NCI-H526 treated with DMSO at 0.1 percent for 48 hours (cell line): ENCODE measurements at regions not wholly inside any gene's neighbourhood (a gene's known extent, or its start where the extent isn't known, plus 50 kb on each side); places are given as distances from the start of the nearest gene placed in this dataset.

Experiments used
- DNase-seq: peaks from one replicate; lab custom pipeline; 2025; lab: John Stamatoyannopoulos, UW

GRCh38 chr2:7594211-7594610 lies 677.0 kb downstream of the RNF144A start:
- no peak for DNase-seq

DNA sequence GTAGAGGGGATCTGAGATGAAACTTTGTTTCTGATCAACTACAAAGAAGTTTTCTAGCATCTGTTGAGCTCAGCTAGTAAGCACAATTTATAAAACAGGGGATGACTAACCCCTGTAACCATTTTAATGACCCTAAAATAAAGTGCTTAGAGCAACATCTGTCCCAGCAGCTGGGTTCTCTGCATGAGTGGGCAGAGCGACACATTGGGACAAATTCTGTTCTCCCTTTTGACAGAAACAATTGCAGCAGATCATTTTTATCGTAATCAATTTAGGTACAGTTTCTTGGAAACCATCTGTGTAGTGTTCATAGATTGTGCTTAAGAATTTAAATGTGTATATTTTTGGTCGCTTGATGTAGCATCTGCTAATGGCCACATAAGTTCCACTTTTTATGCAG lies 678.0 kb downstream of the RNF144A start:
- DNase-seq, result no peak

DNA sequence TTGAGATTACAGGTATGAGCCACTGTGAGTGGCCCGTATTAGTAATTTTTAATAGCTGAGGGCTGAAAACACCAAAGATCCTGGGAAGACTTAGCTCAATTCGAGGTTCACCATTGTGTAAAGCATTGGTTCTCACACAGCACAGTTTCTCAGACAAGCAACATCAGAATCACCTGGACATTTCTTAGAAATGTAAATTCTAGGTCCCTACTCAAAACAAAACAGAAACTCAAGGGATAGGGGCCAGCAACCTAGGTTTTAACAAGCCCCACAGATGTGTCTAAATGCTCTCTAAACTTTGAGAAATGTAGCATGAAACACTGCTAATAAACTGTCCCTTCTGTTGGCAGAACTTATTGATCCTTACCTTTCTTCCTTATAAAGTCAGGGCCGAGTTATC lies 681.2 kb downstream of the RNF144A start:
- no peak for DNase-seq

DNA sequence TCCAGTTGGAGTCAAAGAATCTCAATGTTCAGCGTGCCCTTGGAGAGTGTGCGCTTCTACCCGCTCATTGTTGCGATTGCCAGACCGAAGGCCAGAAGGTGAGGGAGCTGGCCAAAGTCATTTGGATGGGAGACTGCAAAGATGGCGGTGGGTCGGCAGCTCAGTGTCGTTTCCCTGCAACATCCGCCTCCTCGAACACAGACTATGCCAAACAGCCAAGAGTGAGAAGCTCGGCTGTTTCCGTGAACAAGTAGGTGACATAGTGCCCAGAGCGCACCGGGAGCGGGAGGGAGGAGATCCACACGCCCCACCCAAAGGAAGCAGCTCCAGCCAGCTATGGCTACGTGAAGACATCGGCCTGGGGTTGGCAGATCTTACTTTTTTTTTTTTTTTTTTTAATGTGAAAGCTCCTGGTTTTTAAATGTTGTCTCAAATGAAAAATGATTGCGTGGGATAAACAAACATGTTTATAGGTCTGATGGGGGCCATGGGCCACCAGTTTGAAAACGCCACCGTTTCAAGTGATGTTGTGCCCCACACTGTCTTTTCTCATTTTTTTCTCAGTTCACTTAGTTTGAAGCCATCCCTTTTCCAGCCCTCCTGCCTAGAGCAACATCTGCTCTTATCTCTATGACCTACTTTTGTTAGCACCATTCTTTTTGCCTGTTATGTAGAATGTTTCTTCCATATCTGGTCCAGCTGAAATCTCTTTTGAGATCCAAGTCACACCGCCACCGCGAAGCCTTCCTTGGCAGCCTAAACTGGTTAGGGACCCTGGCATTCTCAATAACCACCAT lies 682.4 kb downstream of the RNF144A start:
- DNase-seq, result no peak

DNA sequence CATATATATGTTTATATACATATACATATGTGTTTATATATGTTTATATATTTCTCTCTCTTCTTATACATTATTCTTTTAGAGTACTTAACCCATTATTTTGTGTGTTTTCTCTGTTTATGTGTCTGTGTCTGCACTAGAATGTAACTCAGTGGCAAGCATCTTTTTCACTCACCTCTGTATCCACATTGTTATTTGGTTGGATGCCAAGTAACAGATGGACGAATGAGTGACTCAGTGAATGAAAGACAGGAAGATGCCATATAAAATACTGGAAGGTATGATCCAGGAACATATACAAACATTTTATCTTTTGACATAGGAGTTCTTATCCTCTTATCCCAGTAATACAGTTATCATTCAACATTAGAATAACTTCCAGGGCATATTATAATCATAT lies 684.8 kb downstream of the RNF144A start:
- DNase-seq, result no peak

DNA sequence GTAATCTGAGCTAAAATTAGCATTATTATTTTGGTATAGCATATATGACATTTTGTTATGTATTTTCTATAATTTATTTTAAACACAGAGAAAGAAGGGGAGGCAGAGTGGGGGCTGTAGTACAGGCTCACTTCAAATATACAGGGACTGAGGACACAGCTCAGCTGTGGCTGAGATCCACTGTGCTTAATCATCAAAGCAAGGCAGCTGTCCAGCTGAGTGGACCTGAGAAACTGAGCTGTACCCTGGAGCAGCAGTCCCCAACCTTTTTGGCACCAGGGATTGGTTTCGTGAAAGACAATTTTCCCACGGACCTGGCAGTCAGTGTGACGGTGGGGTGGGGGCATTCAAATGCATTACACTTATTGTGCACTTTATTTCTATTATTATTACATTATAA lies 687.2 kb downstream of the RNF144A start:
- DNase-seq, result no peak

- no peak for DNase-seq
Observed at GRCh38 chr2:7607441-7608173, 690.4 kb downstream of the RNF144A start.

DNA sequence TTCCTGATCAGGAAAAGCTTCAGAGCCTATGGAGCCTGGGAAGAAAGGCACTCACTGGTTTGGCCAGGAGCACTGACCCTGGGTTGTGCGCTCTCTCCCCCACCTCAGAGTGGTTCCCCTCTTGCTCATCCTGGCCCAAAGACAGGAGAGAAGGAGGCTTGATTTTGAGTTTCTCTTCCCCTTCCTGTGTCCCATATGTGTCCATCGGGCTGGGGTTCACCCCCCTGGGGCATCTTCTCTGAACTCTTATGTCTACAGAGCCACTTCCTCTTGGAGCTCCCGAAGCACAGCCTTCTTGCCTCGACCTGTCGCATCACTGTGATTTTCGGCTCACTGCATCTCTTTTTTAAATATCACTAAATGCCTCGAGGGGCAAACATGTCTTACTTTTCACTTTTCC lies 692.3 kb downstream of the RNF144A start:
- no peak for DNase-seq

GRCh38 chr2:7609974-7610373 lies 692.8 kb downstream of the RNF144A start:
- no peak for DNase-seq

DNA sequence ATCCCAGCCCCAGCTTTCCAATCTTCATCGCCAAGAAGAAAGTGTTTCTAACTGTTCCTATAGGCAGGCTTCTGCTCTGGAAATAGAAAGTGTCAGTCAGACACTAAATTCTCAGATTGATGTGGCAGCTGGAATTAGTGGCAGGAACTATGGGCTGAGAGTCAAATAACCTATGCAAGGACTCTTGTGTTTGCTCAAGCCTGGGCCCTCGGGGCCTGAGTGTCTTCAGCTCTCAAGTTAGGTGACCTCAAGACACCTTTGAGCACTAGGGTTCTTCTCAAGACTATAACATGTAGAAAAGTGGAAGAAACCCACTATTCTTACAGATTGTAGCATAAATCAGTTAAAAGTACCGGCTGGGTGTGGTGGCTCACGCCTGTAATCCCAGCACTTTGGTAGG lies 694.5 kb downstream of the RNF144A start:
- DNase-seq, result no peak

GRCh38 chr2:7612969-7613368 lies 695.8 kb downstream of the RNF144A start:
- DNase-seq, result no peak

DNA sequence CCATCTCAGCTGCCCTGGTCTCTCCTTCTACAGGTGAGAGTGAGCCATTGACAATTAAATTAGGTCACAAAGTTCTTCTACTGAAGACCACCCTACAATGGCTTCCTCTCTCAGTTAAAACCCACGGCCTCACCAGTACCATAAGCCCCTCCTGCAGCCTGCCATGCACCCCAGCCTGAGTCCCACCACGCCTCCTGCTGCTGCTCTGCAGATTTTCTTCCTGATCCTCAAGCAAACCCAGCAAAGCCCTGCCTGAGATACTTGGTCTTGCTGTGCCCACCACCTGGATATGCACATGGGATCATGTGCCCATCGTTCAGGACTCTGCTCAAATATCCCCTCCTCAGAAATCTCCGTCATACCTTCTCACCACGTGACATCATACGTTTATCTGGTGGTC lies 696.6 kb downstream of the RNF144A start:
- DNase-seq, result no peak

DNA sequence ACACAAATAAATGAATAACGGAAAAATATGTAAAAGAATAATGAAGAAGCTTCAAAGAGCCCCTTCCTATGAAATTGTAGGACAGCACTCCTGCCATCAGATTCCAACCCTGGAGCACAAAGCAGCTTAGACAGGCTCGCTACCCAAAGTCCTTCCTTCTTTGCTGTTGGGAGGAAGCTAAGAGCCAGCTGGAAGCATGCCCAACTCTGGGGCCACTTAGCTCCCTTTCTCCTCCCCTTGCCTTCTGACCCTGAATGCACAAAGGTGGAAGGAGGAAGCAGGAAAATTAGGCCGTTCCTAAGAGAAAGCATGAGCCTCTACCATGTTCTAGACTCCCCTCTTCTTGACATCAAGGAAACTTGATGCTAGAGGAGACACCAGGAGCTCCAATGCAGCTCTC lies 700.8 kb downstream of the RNF144A start:
- no peak for DNase-seq

DNA sequence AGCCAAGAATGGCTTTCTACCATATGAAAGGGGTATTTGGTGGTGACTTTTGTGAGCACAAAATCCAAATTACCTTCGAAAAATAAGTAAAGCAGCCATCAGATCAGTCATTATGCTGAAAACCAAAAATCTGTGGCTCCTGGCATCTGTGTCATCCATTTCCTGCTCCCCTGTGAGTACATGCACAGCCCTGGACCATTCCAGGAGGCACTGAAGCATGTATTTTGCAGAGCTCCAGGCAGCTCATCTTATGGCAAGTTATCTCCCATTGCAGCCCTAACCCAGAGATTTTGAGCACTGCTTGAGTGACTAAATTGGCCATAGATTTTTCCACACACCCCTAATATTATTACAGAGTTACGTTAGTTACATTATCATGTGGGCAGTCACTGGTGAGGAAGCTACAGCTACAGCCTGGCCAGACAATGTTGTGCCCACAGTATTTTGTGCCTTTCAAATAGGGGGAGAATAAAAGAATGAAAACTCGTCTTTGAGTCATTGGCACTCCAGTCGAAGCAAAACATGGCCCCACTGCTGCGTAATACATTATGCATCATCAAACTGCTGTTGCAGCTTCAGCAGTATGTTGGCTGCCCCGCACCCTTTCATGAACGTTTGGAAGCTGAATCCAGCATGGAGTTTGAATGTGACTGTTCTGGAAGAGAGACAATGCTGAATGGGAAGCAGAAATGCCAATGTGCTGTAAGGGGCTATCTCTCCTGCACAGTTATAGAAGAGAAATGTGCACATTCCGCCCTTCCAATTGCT lies 702.2 kb downstream of the RNF144A start:
- no peak for DNase-seq

DNA sequence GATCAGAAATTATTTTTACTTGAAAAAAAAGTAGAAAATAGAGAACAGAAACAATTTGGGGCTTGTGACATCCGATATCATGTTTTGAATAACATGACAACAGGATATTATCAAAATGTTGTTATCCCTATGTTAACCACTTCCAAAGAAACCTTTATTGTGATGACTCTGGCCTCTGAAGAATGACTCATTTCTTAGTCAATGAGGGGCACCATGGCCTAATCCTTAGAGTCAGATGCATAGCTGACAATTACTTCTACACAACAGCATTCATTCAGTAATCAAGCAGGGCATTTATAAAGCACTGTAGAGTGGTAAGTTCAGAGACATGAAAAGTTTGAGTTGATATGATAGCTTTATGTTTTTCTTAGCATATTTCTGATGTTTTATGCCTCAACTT lies 703.0 kb downstream of the RNF144A start:
- DNase-seq, result no peak

GRCh38 chr2:7621018-7621814 lies 704.0 kb downstream of the RNF144A start:
- DNase-seq, result no peak

- DNase-seq, result no peak
Observed at GRCh38 chr2:7625392-7626138, 708.4 kb downstream of the RNF144A start.

GRCh38 chr2:7626139-7626537 lies 708.9 kb downstream of the RNF144A start:
- DNase-seq, result no peak

GRCh38 chr2:7627583-7627982 lies 710.4 kb downstream of the RNF144A start:
- DNase-seq, result no peak

DNA sequence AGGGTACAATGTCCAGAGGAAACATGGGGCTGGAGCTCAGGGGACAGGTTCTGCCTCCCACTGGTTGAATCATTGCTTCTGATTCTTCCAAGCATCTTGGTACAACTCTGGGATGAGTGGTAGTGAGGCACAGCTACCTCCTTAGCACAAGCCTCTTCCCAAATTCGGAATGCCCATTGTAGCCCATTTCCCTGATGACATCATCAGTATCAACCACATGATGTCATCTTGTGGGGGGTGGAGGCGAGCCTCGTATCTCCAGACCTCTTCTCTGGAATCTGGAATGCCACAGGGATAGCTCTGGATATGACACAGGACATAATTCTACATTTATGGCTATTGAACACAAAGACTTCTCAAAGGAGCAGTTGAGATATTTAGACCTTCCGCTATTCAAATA lies 715.2 kb downstream of the RNF144A start:
- no peak for DNase-seq

DNA sequence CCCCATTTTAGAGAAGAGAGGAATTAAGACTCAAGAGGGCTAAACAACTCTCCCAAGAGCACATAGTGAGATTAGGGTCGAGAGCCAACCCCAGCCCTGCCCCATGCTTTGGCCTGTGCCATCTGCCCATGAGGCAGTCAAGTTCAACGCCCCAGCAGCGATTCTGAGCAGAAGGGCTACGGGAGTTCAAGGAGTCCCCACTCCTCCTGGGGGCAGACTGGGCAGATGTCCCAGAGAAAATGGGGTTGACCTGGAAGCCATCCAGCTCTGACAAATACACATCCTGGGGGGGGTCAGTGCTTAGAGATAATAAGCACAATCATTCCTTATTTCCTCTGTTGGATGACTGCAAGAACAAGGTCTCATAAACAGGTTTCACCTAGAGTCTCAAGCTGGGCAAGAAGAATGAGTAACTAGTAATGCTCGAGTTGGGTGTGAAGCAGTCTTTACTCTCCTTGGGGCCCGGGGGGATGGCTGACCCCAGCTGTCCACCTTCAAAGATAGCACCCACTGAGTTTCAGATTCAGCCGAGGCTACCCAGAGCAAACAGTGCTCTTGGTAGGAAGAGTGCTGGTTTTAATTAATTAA lies 716.4 kb downstream of the RNF144A start:
- DNase-seq, result no peak
